ENCODE measurements at regions not wholly inside any gene's neighbourhood (a gene's known extent, or its start where the extent isn't known, plus 50 kb on each side); places are given as distances from the start of the nearest gene placed in this dataset.

GRCh38 chr1:232473324-232473723, 156.6 kb downstream of the SIPA1L2 start:
- TF ChIP-seq CTCF (IDR thresholded peaks at IDR 0.05; ENCODE audit: low read depth, low read length, missing control alignments) = no peak
- in situ Hi-C loops (cut with HindIII; ENCODE audit: low sequenced_read_pairs) = no loop called here
- DNase-seq (ENCODE audit: low read depth) = peak; percentile 59
- no peak overlapping the region for H3K4me3 ChIP-seq (ENCODE audit: low read depth, low read length)

GRCh38 chr1:232472485-232473041, 157.4 kb downstream of the SIPA1L2 start:
- no peak for DNase-seq (ENCODE audit: low read depth)
- in situ Hi-C loops (cut with HindIII; ENCODE audit: low sequenced_read_pairs) = no loop called here
- TF ChIP-seq CTCF (IDR thresholded peaks at IDR 0.05; ENCODE audit: low read depth, low read length, missing control alignments) = no peak
- H3K4me3 ChIP-seq (ENCODE audit: low read depth, low read length) = no peak overlapping the region

- no peak overlapping the region for H3K4me3 ChIP-seq (ENCODE audit: low read depth, low read length)
- DNase-seq (ENCODE audit: low read depth) = no peak
- in situ Hi-C loops (cut with HindIII; ENCODE audit: low sequenced_read_pairs) = no loop called here
- no peak for TF ChIP-seq CTCF (IDR thresholded peaks at IDR 0.05; ENCODE audit: low read depth, low read length, missing control alignments)
Observed at GRCh38 chr1:232471250-232471649, 158.7 kb downstream of the SIPA1L2 start.

GRCh38 chr1:232470711-232471110, 159.2 kb downstream of the SIPA1L2 start:
- in situ Hi-C loops (cut with HindIII; ENCODE audit: low sequenced_read_pairs) = no loop called here
- no peak overlapping the region for H3K4me3 ChIP-seq (ENCODE audit: low read depth, low read length)
- DNase-seq (ENCODE audit: low read depth) = no peak
- no peak for TF ChIP-seq CTCF (IDR thresholded peaks at IDR 0.05; ENCODE audit: low read depth, low read length, missing control alignments)

GRCh38 chr1:232468249-232468648, 161.7 kb downstream of the SIPA1L2 start:
- no peak overlapping the region for H3K4me3 ChIP-seq (ENCODE audit: low read depth, low read length)
- no peak for TF ChIP-seq CTCF (IDR thresholded peaks at IDR 0.05; ENCODE audit: low read depth, low read length, missing control alignments)
- no peak for DNase-seq (ENCODE audit: low read depth)
- in situ Hi-C loops (cut with HindIII; ENCODE audit: low sequenced_read_pairs) = no loop called here

- in situ Hi-C loops (cut with HindIII; ENCODE audit: low sequenced_read_pairs) = no loop called here
- H3K4me3 ChIP-seq (ENCODE audit: low read depth, low read length) = no peak overlapping the region
- no peak for TF ChIP-seq CTCF (IDR thresholded peaks at IDR 0.05; ENCODE audit: low read depth, low read length, missing control alignments)
- no peak for DNase-seq (ENCODE audit: low read depth)
Observed at GRCh38 chr1:232467073-232467760, 162.7 kb downstream of the SIPA1L2 start.
